AG04449 (cell line): ENCODE measurements at regions not wholly inside any gene's neighbourhood (a gene's known extent, or its start where the extent isn't known, plus 50 kb on each side); places are given as distances from the start of the nearest gene placed in this dataset.

Experiments
- CTCF ChIA-PET: fragments of 350-600 bp; formaldehyde crosslinking; extraction: SDS; loops from one replicate; lab custom pipeline; 2021; ENCODE audit warnings: antibody characterized with exemption; lab: Yijun Ruan, JAX
- POLR2A ChIA-PET: fragments of 400-600, 350-600 bp; formaldehyde crosslinking; extraction: SDS; loops from one replicate; lab custom pipeline; 2020; ENCODE audit warnings: antibody characterized with exemption, inconsistent platforms; lab: Yijun Ruan, JAX
- DNase-seq: peaks from one replicate; pipeline ENCODE4 v3.0.0-alpha.2; 2010; ENCODE audit warnings: low read depth, low spot score
- H3K4me3 ChIP-seq: 2 replicates; pipeline ENCODE4 v1.5.1; 2011; ENCODE audit warnings: low read depth, mild to moderate bottlenecking, control low read depth, low read length
- CTCF ChIP-seq: IDR thresholded peaks from one replicate; pipeline ENCODE4 v1.5.1; 2011; ENCODE audit warnings: mild to moderate bottlenecking, moderate library complexity, low read length, control low read depth, inconsistent platforms; ENCODE audit not compliant: insufficient read depth; ENCODE audit errors: missing control alignments

- no peak for TF ChIP-seq CTCF
- no peak for DNase-seq
- CTCF ChIA-PET: interaction anchor here (0.8 to 1.6 kb wide), 2 partner anchors 26 to 30 kb away, joined by 3 to 4 read pairs; no protein-coding TSS in a partner anchor
- no peak overlapping the region for H3K4me3 ChIP-seq
- POLR2A ChIA-PET: no interaction called here
Measured at GRCh38 chr6:135118134-135118730, 62.9 kb upstream of the MYB start.

GRCh38 chr6:135117413-135117968 lies 62.9 kb upstream of the HBS1L start:
- no peak overlapping the region for H3K4me3 ChIP-seq
- POLR2A ChIA-PET: no interaction called here
- no peak for TF ChIP-seq CTCF
- no peak for DNase-seq
- CTCF ChIA-PET: no interaction called here

- no peak overlapping the region for H3K4me3 ChIP-seq
- ChIA-PET POLR2A (no interaction called here), CTCF (interaction anchor here (0.7 kb wide), 1 partner anchor 28 kb away, joined by 3 read pairs; no protein-coding TSS in a partner anchor)
- TF ChIP-seq CTCF: no peak
- no peak for DNase-seq
Measured at GRCh38 chr6:135116571-135116970, 61.9 kb upstream of the HBS1L start.

- CTCF ChIA-PET: interaction anchor here (0.7 kb wide), 1 partner anchor 28 kb away, joined by 3 read pairs; no protein-coding TSS in a partner anchor
- no peak overlapping the region for H3K4me3 ChIP-seq
- no peak for DNase-seq
- TF ChIP-seq CTCF: no peak
- POLR2A ChIA-PET: no interaction called here
Measured at GRCh38 chr6:135115834-135116233, 61.2 kb upstream of the HBS1L start.

- ChIA-PET CTCF (no interaction called here), POLR2A (no interaction called here)
- DNase-seq: no peak
- no peak overlapping the region for H3K4me3 ChIP-seq
- no peak for TF ChIP-seq CTCF
Measured at GRCh38 chr6:135115411-135115810, 60.8 kb upstream of the HBS1L start.

- no peak for DNase-seq
- POLR2A ChIA-PET: no interaction called here
- no peak overlapping the region for H3K4me3 ChIP-seq
- no peak for TF ChIP-seq CTCF
- CTCF ChIA-PET: no interaction called here
Measured at GRCh38 chr6:135114355-135115145, 59.9 kb upstream of the HBS1L start.
